Left lung (tissue), 4 donors: ENCODE measurements at regions not wholly inside any gene's neighbourhood (a gene's known extent, or its start where the extent isn't known, plus 50 kb on each side); places are given as distances from the start of the nearest gene placed in this dataset.

ENCODE experiments used
- ATAC-seq: fragments of 200-7000 bp; cut with Tn5 transposase; one replicate; pipeline ENCODE4 v1.9.1; 2020; ENCODE audit warnings: moderate library complexity
- DNase-seq, 4 donors: peaks; one replicate each; pipeline ENCODE4 v3.0.0-alpha.2; 2013 to 2020
- H3K27ac ChIP-seq, 2 donors: fragments of 200-600 bp; sonication (generic) in 1 of 2; one replicate each; pipeline versions ENCODE4 v1.5.0 to v1.8.0; 2020 to 2021
- H3K27me3 ChIP-seq, 2 donors: fragments of 200-600 bp; sonication (generic) in 1 of 2; one replicate each; pipeline versions ENCODE4 v1.5.0 to v1.8.0; 2020 to 2021
- H3K36me3 ChIP-seq, 2 donors: fragments of 200-600 bp; sonication (generic) in 1 of 2; one replicate each; pipeline versions ENCODE4 v1.5.0 to v1.8.0; 2020 to 2021
- H3K4me1 ChIP-seq, 2 donors: fragments of 200-600 bp; one replicate each; pipeline ENCODE4 v1.8.0; 2021
- H3K4me3 ChIP-seq, 2 donors: fragments of 200-600 bp; sonication (generic) in 1 of 2; one replicate each; pipeline versions ENCODE4 v1.5.0 to v1.8.0; 2020 to 2021; ENCODE audit warnings: mild to moderate bottlenecking in 1 of 2
- H3K9me3 ChIP-seq, 2 donors: fragments of 200-600 bp; sonication (generic) in 1 of 2; one replicate each; pipeline versions ENCODE4 v1.5.0 to v1.8.0; 2020 to 2021
- intact Hi-C, 2 donors: fragments of 100-400 bp; cut with DNase I; formaldehyde crosslinking; loops; one replicate each; pipeline versions ENCODE4 v1.11.2 to v1.14.2; 2022
- TF ChIP-seq, protein P1 (sequence below), 2 donors: fragments of 200-600 bp; sonication (generic) in 1 of 2; IDR thresholded peaks; one replicate each; pipeline versions ENCODE4 v1.5.0 to v1.8.0; 2021; ENCODE audit warnings: antibody characterized with exemption in 2 of 2
- donor health status: DM: no; HTN: yes; CAD: no.
- donor health status: DM: no; HTN: no; CAD: no.

DNA sequence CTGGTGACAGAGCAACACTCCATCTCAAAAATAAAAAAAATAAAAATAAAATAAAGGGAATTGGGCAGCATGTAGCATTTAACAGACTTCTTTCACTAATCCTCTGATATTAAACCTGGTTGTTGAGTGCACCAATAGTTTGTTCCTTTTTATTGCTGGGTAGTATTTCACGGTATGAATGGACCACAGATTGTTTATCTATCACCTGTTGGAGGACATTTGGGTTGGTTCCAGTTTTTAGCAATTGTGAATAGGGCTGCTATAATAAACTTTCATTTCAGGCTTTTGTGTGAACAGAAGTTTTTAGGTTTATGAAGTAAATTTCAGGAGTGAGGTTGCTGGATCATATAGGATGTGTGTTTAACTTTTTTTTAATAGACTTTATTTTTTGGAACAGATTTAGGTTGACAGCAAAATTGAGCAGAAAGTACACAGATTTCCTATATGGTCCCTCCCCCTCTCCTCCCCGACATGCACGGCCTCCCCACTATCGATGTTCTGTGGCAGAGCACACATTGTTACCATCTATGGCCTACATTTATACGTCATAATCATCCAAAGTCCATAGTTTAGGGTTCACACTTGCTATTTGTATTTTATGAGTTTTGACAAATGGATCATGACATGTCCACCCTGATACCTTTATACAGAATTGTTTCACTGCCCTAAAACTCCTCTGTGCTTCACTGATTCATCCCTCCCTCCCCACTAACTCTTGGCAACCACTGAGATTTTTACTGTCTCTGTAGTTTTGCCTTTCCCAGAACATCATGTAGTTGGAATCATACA, 66.1 kb upstream of the TMPRSS2 start:
- TF ChIP-seq, protein P1, sequence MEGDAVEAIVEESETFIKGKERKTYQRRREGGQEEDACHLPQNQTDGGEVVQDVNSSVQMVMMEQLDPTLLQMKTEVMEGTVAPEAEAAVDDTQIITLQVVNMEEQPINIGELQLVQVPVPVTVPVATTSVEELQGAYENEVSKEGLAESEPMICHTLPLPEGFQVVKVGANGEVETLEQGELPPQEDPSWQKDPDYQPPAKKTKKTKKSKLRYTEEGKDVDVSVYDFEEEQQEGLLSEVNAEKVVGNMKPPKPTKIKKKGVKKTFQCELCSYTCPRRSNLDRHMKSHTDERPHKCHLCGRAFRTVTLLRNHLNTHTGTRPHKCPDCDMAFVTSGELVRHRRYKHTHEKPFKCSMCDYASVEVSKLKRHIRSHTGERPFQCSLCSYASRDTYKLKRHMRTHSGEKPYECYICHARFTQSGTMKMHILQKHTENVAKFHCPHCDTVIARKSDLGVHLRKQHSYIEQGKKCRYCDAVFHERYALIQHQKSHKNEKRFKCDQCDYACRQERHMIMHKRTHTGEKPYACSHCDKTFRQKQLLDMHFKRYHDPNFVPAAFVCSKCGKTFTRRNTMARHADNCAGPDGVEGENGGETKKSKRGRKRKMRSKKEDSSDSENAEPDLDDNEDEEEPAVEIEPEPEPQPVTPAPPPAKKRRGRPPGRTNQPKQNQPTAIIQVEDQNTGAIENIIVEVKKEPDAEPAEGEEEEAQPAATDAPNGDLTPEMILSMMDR (IDR thresholded peaks at IDR 0.05), result no peak
- Histone ChIP-seq H3K27me3 (no peaks in the 10 kb centered on the region), H3K36me3 (no peaks in the 10 kb centered on the region), H3K4me1 (no peaks in the 10 kb centered on the region), H3K4me3 (no peak overlapping the region), H3K27ac (no peak overlapping the region), H3K9me3 (peaks cover 0 to 28% of the 10 kb centered on the region in 2 donors)
- no peak for DNase-seq
- no peak for ATAC-seq
- intact Hi-C loops, result no loop called here

GRCh38 chr21:41571938-41572510, 64.1 kb upstream of the TMPRSS2 start:
- H3K4me3 ChIP-seq, result no peak overlapping the region
- H3K36me3 ChIP-seq, result no peaks in the 10 kb centered on the region
- TF ChIP-seq, protein P1 (IDR thresholded peaks at IDR 0.05), result no peak
- no peak overlapping the region for H3K27ac ChIP-seq
- DNase-seq, result no peak
- no peaks in the 10 kb centered on the region for H3K4me1 ChIP-seq
- no peaks in the 10 kb centered on the region for H3K27me3 ChIP-seq
- ATAC-seq, result no peak
- peaks cover 0 to 7% of the 10 kb centered on the region in 2 donors for H3K9me3 ChIP-seq
- intact Hi-C loops, result no loop called here

- Histone ChIP-seq H3K36me3 (no peaks in the 10 kb centered on the region), H3K4me1 (no peaks in the 10 kb centered on the region), H3K27me3 (no peaks in the 10 kb centered on the region), H3K9me3 (peaks cover 0 to 6% of the 10 kb centered on the region in 2 donors), H3K27ac (no peak overlapping the region), H3K4me3 (peak overlapping the region in 1 of 2 donors; percentile 3)
- TF ChIP-seq, protein P1 (IDR thresholded peaks at IDR 0.05), result no peak
- DNase-seq (no peak), ATAC-seq (no peak)
- intact Hi-C loops, result no loop called here
These were observed 62.9 kb upstream of the TMPRSS2 start for GRCh38 chr21:41570791-41571355.

GRCh38 chr21:41568606-41569385, 60.8 kb upstream of the TMPRSS2 start:
- no peak overlapping the region for H3K27ac ChIP-seq
- no peak overlapping the region for H3K4me3 ChIP-seq
- intact Hi-C loops, result no loop called here

More at GRCh38 chr21:41568606-41569385, 60.8 kb upstream of the TMPRSS2 start:
- DNase-seq (no peak), ATAC-seq (no peak)
- H3K36me3 ChIP-seq, result no peaks in the 10 kb centered on the region
- TF ChIP-seq, protein P1 (IDR thresholded peaks at IDR 0.05), result no peak
- no peaks in the 10 kb centered on the region for H3K4me1 ChIP-seq
- H3K9me3 ChIP-seq, result peaks cover 0 to 6% of the 10 kb centered on the region in 2 donors
- H3K27me3 ChIP-seq, result no peaks in the 10 kb centered on the region
